Neural progenitor cell (in vitro differentiated cells): ENCODE measurements at regions not wholly inside any gene's neighbourhood (a gene's known extent, or its start where the extent isn't known, plus 50 kb on each side); places are given as distances from the start of the nearest gene placed in this dataset.

Source experiments
- EZH2phosphoT487 ChIP-seq: fragments of 200-600 bp; sonication (generic); IDR thresholded peaks from 2 replicates; pipeline ENCODE4 v1.6.1; 2017; ENCODE audit warnings: antibody characterized with exemption
- TF ChIP-seq, protein P1 (sequence below): fragments of 200-600 bp; sonication (generic); IDR thresholded peaks from 2 replicates; pipeline ENCODE4 v1.5.1; 2017; ENCODE audit warnings: antibody characterized with exemption, mild to moderate bottlenecking

DNA sequence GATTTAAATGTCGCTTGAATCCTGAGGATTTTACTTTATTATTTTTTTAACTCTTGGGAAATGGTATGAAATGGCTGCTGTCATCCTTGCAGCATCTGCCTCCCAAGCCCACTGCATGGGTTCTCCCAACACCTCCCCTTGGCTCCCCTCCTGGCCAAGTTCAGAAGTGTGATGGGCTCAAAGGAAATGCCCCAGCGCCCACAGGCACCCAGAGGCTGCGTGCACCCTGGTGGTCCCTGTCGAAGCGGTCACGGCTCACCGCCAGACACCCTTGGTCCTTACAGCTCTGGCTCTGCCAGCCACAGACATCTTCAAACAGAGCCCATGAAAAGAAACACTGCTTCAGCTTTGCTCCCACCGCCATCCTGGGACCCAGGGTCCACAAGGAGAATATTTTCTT lies 334.7 kb downstream of the SOX9 start:
- TF ChIP-seq EZH2phosphoT487: no peak
- TF ChIP-seq, protein P1, sequence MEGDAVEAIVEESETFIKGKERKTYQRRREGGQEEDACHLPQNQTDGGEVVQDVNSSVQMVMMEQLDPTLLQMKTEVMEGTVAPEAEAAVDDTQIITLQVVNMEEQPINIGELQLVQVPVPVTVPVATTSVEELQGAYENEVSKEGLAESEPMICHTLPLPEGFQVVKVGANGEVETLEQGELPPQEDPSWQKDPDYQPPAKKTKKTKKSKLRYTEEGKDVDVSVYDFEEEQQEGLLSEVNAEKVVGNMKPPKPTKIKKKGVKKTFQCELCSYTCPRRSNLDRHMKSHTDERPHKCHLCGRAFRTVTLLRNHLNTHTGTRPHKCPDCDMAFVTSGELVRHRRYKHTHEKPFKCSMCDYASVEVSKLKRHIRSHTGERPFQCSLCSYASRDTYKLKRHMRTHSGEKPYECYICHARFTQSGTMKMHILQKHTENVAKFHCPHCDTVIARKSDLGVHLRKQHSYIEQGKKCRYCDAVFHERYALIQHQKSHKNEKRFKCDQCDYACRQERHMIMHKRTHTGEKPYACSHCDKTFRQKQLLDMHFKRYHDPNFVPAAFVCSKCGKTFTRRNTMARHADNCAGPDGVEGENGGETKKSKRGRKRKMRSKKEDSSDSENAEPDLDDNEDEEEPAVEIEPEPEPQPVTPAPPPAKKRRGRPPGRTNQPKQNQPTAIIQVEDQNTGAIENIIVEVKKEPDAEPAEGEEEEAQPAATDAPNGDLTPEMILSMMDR: no peak
